NB4 (cell line): ENCODE measurements at regions not wholly inside any gene's neighbourhood (a gene's known extent, or its start where the extent isn't known, plus 50 kb on each side); places are given as distances from the start of the nearest gene placed in this dataset.

ENCODE experiments used
- MYC ChIP-seq: IDR thresholded peaks from 2 replicates; pipeline ENCODE4 v1.6.1; 2011; ENCODE audit warnings: low read depth, low read length
- POLR2A ChIP-seq: IDR thresholded peaks from 2 replicates; pipeline ENCODE4 v1.6.1; 2011; ENCODE audit warnings: mild to moderate bottlenecking; ENCODE audit not compliant: insufficient read length; ENCODE audit errors: extremely low read depth
- TF ChIP-seq, protein P1 (sequence below): IDR thresholded peaks from one replicate; pipeline ENCODE4 v1.5.1; 2012; ENCODE audit warnings: low read depth, low read length

DNA sequence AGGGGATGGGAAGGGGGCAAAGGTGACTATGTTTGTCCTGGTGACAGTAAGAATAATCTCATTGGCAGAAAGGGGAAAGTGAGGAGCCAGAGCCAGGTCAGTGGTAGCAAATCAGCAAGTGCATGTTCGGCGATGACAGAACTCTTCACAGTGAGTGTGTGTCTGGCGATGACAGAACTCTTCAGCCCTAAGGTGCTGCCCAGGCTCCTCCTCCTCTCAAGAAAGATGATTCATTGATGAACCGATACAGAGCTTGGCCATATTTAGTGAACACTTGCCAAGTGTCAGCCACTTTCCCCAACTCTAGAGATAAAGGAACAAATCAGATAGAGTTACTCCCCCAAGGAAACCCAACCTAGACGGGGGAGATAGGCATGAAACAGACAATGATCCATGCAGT lies 199.3 kb upstream of the UBL3 start:
- no peak for TF ChIP-seq POLR2A
- TF ChIP-seq, protein P1, sequence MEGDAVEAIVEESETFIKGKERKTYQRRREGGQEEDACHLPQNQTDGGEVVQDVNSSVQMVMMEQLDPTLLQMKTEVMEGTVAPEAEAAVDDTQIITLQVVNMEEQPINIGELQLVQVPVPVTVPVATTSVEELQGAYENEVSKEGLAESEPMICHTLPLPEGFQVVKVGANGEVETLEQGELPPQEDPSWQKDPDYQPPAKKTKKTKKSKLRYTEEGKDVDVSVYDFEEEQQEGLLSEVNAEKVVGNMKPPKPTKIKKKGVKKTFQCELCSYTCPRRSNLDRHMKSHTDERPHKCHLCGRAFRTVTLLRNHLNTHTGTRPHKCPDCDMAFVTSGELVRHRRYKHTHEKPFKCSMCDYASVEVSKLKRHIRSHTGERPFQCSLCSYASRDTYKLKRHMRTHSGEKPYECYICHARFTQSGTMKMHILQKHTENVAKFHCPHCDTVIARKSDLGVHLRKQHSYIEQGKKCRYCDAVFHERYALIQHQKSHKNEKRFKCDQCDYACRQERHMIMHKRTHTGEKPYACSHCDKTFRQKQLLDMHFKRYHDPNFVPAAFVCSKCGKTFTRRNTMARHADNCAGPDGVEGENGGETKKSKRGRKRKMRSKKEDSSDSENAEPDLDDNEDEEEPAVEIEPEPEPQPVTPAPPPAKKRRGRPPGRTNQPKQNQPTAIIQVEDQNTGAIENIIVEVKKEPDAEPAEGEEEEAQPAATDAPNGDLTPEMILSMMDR = no peak
- no peak for TF ChIP-seq MYC
